ENCODE measurements at regions not wholly inside any gene's neighbourhood (a gene's known extent, or its start where the extent isn't known, plus 50 kb on each side); places are given as distances from the start of the nearest gene placed in this dataset.

DNA sequence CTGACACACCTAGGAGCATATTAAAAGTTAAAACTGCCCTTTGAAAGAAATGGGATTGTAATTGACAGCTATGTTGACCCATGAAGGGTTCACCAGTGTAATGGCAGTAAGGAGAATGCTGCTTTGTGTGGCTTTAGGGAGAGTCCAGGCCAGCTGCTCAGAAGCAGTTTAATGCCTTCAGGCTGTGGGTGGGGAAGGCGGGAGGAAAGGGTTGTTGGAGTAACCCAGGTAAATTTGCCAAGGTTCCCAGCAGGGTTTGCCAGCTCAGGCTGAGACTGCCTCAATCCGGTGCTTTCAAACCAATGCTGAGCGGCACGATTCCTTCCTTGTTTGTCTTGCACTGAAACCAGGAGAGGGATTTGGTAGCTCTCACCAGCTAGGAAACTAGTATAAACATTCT is 637.2 kb downstream of the INHBA start:
- no peaks in the 10 kb centered on the region for H3K4me1 ChIP-seq (ENCODE audit: control insufficient read depth in 1 of 2, low read depth in 2 of 2)
- ATAC-seq (ENCODE audit: insufficient number of reproducible peaks, low FRiP score, low read depth) = no peak
- no peak for DNase-seq (ENCODE audit: low spot score)

DNA sequence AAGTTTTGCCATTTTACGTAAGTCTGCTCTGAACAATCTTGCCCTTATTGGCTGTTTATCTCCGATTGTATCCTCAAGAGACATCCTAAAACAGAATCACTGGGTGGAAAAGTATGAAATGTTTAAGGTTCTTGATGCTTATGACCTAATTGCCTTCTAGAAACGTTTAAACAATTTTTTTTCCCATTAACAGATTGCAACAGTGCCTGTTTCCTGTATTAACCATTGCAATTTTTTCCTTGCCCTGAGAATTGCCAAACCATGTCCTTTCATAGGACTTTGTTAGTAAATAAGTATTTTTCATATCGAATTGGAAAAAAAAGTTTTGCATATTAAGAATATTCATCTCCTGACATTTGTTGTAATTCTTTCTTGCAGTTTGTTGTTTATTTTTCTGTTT is 639.8 kb downstream of the INHBA start:
- TF ChIP-seq, protein P1, sequence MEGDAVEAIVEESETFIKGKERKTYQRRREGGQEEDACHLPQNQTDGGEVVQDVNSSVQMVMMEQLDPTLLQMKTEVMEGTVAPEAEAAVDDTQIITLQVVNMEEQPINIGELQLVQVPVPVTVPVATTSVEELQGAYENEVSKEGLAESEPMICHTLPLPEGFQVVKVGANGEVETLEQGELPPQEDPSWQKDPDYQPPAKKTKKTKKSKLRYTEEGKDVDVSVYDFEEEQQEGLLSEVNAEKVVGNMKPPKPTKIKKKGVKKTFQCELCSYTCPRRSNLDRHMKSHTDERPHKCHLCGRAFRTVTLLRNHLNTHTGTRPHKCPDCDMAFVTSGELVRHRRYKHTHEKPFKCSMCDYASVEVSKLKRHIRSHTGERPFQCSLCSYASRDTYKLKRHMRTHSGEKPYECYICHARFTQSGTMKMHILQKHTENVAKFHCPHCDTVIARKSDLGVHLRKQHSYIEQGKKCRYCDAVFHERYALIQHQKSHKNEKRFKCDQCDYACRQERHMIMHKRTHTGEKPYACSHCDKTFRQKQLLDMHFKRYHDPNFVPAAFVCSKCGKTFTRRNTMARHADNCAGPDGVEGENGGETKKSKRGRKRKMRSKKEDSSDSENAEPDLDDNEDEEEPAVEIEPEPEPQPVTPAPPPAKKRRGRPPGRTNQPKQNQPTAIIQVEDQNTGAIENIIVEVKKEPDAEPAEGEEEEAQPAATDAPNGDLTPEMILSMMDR (IDR thresholded peaks at IDR 0.05) = no peak
- H3K27ac ChIP-seq = no peak overlapping the region
- no peaks in the 10 kb centered on the region for H3K4me1 ChIP-seq (ENCODE audit: control insufficient read depth in 1 of 2, low read depth in 2 of 2)
- DNase-seq (ENCODE audit: low spot score) = no peak
- H3K27me3 ChIP-seq (replicated peaks; ENCODE audit: insufficient read depth) = no peaks in the 10 kb centered on the region
- no peaks in the 10 kb centered on the region for H3K9me3 ChIP-seq
- no peaks in the 10 kb centered on the region for H3K36me3 ChIP-seq
- no peak overlapping the region for H3K4me3 ChIP-seq
- no peak for ATAC-seq (ENCODE audit: insufficient number of reproducible peaks, low FRiP score, low read depth)

More for the DNA sequence above, 637.2 kb downstream of the INHBA start:
- TF ChIP-seq, protein P1 (IDR thresholded peaks at IDR 0.05) = no peak
- Histone ChIP-seq H3K9me3 (no peaks in the 10 kb centered on the region), H3K4me3 (no peak overlapping the region), H3K36me3 (no peaks in the 10 kb centered on the region), H3K27me3 (replicated peaks; ENCODE audit: insufficient read depth) (no peaks in the 10 kb centered on the region), H3K27ac (no peak overlapping the region)

DNA sequence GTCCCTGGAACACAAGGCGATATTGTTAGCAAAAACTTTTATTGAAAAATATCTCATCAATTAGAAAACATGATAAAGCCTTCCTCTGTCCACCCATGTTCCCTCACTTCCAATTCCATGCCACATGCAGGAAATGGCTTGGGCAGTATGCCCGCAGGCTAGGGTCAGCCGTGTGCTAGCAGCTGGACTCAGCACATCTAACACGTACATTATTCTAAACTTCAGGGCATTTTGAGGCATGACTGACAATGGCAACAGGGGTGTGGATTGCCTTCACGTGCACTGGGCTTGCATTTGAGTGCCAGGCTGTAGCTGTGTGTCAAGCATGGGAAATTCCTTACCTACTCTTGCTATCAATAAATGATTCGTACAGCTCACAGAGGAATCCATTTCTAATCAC is 642.1 kb downstream of the INHBA start:
- DNase-seq (ENCODE audit: low spot score) = no peak
- TF ChIP-seq, protein P1 (IDR thresholded peaks at IDR 0.05) = no peak
- no peak overlapping the region for H3K27ac ChIP-seq
- no peaks in the 10 kb centered on the region for H3K9me3 ChIP-seq
- ATAC-seq (ENCODE audit: insufficient number of reproducible peaks, low FRiP score, low read depth) = no peak
- H3K27me3 ChIP-seq (replicated peaks; ENCODE audit: insufficient read depth) = no peaks in the 10 kb centered on the region
- no peaks in the 10 kb centered on the region for H3K36me3 ChIP-seq
- H3K4me1 ChIP-seq (ENCODE audit: control insufficient read depth in 1 of 2, low read depth in 2 of 2) = no peaks in the 10 kb centered on the region
- H3K4me3 ChIP-seq = no peak overlapping the region

DNA sequence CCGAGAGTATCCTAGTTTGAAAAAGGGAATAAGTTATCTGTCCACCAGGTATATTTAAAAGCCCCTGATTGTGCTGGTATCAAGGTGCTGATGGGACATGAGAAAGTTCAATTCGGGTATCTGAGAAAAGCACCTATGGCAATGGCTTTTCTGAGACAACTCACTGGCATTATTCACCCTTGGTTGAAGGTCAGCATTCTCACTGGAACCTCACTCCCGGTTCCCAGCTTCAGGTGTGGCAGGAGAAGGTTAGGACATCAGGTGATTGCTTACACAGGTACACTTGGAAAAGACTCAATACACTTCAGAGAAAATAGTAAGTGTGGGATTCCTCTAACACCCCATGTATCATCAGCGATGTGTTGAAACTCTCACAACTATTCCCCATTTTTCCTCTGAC is 643.1 kb downstream of the INHBA start:
- no peak overlapping the region for H3K27ac ChIP-seq
- no peaks in the 10 kb centered on the region for H3K4me1 ChIP-seq (ENCODE audit: control insufficient read depth in 1 of 2, low read depth in 2 of 2)
- DNase-seq (ENCODE audit: low spot score) = no peak
- ATAC-seq (ENCODE audit: insufficient number of reproducible peaks, low FRiP score, low read depth) = no peak
- H3K36me3 ChIP-seq = no peaks in the 10 kb centered on the region
- no peaks in the 10 kb centered on the region for H3K27me3 ChIP-seq (replicated peaks; ENCODE audit: insufficient read depth)
- H3K9me3 ChIP-seq = no peaks in the 10 kb centered on the region
- TF ChIP-seq, protein P1 (IDR thresholded peaks at IDR 0.05) = no peak
- no peak overlapping the region for H3K4me3 ChIP-seq

DNA sequence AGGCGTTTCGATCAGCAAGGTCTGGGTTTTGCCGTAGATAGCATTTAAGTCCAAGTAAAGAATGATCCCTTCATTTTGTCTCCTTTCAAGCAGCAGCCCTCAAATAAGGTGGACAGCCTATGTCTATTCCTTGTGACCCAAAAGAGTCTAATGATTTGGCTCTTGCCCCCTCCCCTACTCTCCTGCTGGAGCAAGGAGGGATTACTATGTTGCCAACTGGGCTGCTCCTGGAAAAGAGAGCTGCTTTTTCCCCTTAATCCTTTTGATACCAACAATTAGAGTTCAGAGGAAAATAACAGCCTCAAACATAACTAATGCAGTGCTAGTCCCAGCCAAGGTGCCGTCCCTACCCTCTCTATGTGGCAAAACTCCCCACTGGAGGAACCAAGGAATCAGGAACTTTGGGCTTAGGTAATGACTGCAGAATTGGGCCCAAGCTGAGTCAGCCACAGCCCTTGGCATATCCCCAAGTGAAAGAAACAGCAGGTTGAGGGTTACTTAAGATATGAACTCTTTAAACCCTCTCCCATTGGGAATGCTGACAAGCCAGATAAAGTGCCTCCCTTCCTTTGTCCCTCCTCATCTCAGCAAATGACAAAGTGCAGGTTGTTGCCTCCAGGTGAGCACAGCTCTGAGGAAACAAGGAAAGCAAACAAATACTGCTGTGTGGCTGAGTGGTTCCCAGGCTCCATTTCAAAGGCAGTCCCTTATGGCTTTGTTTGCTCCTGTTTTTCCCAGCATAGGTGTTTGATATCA is 643.7 kb downstream of the INHBA start:
- DNase-seq (ENCODE audit: low spot score) = no peak
- no peaks in the 10 kb centered on the region for H3K9me3 ChIP-seq
- no peak for ATAC-seq (ENCODE audit: insufficient number of reproducible peaks, low FRiP score, low read depth)
- H3K4me3 ChIP-seq = no peak overlapping the region
- H3K4me1 ChIP-seq (ENCODE audit: control insufficient read depth in 1 of 2, low read depth in 2 of 2) = no peaks in the 10 kb centered on the region
- no peak overlapping the region for H3K27ac ChIP-seq
- TF ChIP-seq, protein P1 (IDR thresholded peaks at IDR 0.05) = no peak
- no peaks in the 10 kb centered on the region for H3K36me3 ChIP-seq
- H3K27me3 ChIP-seq (replicated peaks; ENCODE audit: insufficient read depth) = no peaks in the 10 kb centered on the region
